ENCODE measurements at regions not wholly inside any gene's neighbourhood (a gene's known extent, or its start where the extent isn't known, plus 50 kb on each side); places are given as distances from the start of the nearest gene placed in this dataset.
"Not testable (repeated sequence)": the region's sequence is repeated elsewhere in the genome, so short reads cannot be mapped to it uniquely, and the experiment has no call there.

GRCh38 chr7:39758234-39758970 is 135.0 kb downstream of the RALA start:
- DNase-seq = no peak

GRCh38 chr7:39761449-39761848 is 138.1 kb downstream of the RALA start:
- no peak for DNase-seq

- DNase-seq = not testable (repeated sequence)
Observed at GRCh38 chr7:39762466-39762865, 139.1 kb downstream of the RALA start.

- not testable (repeated sequence) for DNase-seq
Observed at GRCh38 chr7:39762881-39763280, 139.5 kb downstream of the RALA start.

- DNase-seq = not testable (repeated sequence)
Observed at GRCh38 chr7:39765833-39766232, 142.5 kb downstream of the RALA start.

GRCh38 chr7:39768439-39768838 is 145.1 kb downstream of the RALA start:
- DNase-seq = not testable (repeated sequence)

- not testable (repeated sequence) for DNase-seq
Observed at GRCh38 chr7:39774341-39774851, 151.0 kb downstream of the RALA start.

- not testable (repeated sequence) for DNase-seq
Observed at GRCh38 chr7:39781557-39781956, 158.2 kb downstream of the RALA start.

GRCh38 chr7:39786440-39786839 is 163.1 kb downstream of the RALA start:
- not testable (repeated sequence) for DNase-seq

GRCh38 chr7:39791035-39791434 is 159.0 kb upstream of the CDK13 start:
- DNase-seq = not testable (repeated sequence)

- not testable (repeated sequence) for DNase-seq
Observed at GRCh38 chr7:39791911-39792310, 158.1 kb upstream of the CDK13 start.

- DNase-seq = not testable (repeated sequence)
Observed at GRCh38 chr7:39793026-39793425, 157.0 kb upstream of the CDK13 start.

- DNase-seq = not testable (repeated sequence)
Observed at GRCh38 chr7:39793851-39794250, 156.2 kb upstream of the CDK13 start.

GRCh38 chr7:39796947-39797346 is 153.1 kb upstream of the CDK13 start:
- DNase-seq = not testable (repeated sequence)

GRCh38 chr7:39798077-39798476 is 152.0 kb upstream of the CDK13 start:
- DNase-seq = not testable (repeated sequence)

- DNase-seq = no peak
Observed at GRCh38 chr7:39808796-39809481, 141.1 kb upstream of the CDK13 start.

- DNase-seq = no peak
Observed at GRCh38 chr7:39810204-39810642, 139.8 kb upstream of the CDK13 start.

- no peak for DNase-seq
Observed at GRCh38 chr7:39810710-39811109, 139.3 kb upstream of the CDK13 start.

- no peak for DNase-seq
Observed at GRCh38 chr7:39811161-39811614, 138.9 kb upstream of the CDK13 start.

GRCh38 chr7:39816462-39817060 is 133.5 kb upstream of the CDK13 start:
- DNase-seq = no peak

- DNase-seq = no peak
Observed at GRCh38 chr7:39819514-39819913, 130.5 kb upstream of the CDK13 start.

GRCh38 chr7:39824456-39825200 is 125.4 kb upstream of the CDK13 start:
- DNase-seq = no peak
